ENCODE measurements at regions not wholly inside any gene's neighbourhood (a gene's known extent, or its start where the extent isn't known, plus 50 kb on each side); places are given as distances from the start of the nearest gene placed in this dataset.

GRCh38 chr17:70608957-70609356, 439.6 kb downstream of the KCNJ2 start:
- Mint-ChIP-seq H3K27ac (no peak overlapping the region), H3K27me3 (no peaks in the 10 kb centered on the region), H3K4me3 (no peak overlapping the region), H3K9me3 (ENCODE audit: insufficient read depth) (no peaks in the 10 kb centered on the region), H3K4me1 (no peaks in the 10 kb centered on the region)
- ChIA-PET POLR2A (no interaction called here), CTCF (no interaction called here)
- no peak for DNase-seq
- no peak overlapping the region for H2AFZ ChIP-seq (ENCODE audit: insufficient read depth, low read depth, low read length, poor library complexity, severe bottlenecking)
- no peaks in the 10 kb centered on the region for H3K9me3 ChIP-seq (ENCODE audit: control extremely low read depth in 1 of 3, control insufficient read depth in 2 of 3, insufficient read depth in 1 of 3, low read length in 2 of 3)
- no peak for TF ChIP-seq EZH2 (IDR thresholded peaks at IDR 0.05; ENCODE audit: borderline replicate concordance, insufficient read depth, low read depth, low read length, poor library complexity, severe bottlenecking)
- no peak for TF ChIP-seq CTCF (IDR thresholded peaks at IDR 0.05)
- no peak overlapping the region for H3K27ac ChIP-seq (ENCODE audit: low read length in 2 of 2)
- intact Hi-C loops (cut with micrococcal nuclease), result no loop called here
- no peak overlapping the region for H3K9ac ChIP-seq (ENCODE audit: low read length)
- no peaks in the 10 kb centered on the region for H4K20me1 ChIP-seq (ENCODE audit: control insufficient read depth, insufficient read depth, low read length, poor library complexity, severe bottlenecking)
- H3K4me3 ChIP-seq (ENCODE audit: control extremely low read depth in 1 of 5, extremely low read depth in 1 of 5, insufficient read depth in 1 of 5, low read depth in 2 of 5, low read length in 4 of 5), result no peak overlapping the region
- no peak for ATAC-seq (ENCODE audit: low read depth)
- WGBS (ENCODE audit: insufficient coverage), result 100% methylated on average over 1 of the region's 2 CpGs
- no peaks in the 10 kb centered on the region for H3K4me1 ChIP-seq (ENCODE audit: control insufficient read depth in 2 of 2, insufficient read depth in 2 of 2, low read length in 2 of 2)
- H3K4me2 ChIP-seq (replicated peaks; ENCODE audit: low read depth, low read length, poor library complexity, severe bottlenecking), result no peak overlapping the region
- no peaks in the 10 kb centered on the region for H3K79me2 ChIP-seq (ENCODE audit: control insufficient read depth, insufficient read depth, low read length)
- H3K27me3 ChIP-seq (replicated peaks in 1 of 4; ENCODE audit: control extremely low read depth in 1 of 4, control insufficient read depth in 3 of 4, insufficient read depth in 4 of 4, low read length in 3 of 4), result no peaks in the 10 kb centered on the region
- no peaks in the 10 kb centered on the region for H3K36me3 ChIP-seq (replicated peaks in 1 of 2; ENCODE audit: control extremely low read depth in 1 of 2, control insufficient read depth in 1 of 2, extremely low read depth in 1 of 2, insufficient read depth in 2 of 2, low read length in 1 of 2)

- DNase-seq (no peak), ATAC-seq (ENCODE audit: low read depth) (no peak)
- Histone ChIP-seq H3K79me2 (ENCODE audit: control insufficient read depth, insufficient read depth, low read length) (no peaks in the 10 kb centered on the region), H3K4me2 (replicated peaks; ENCODE audit: low read depth, low read length, poor library complexity, severe bottlenecking) (no peak overlapping the region), H3K4me1 (ENCODE audit: control insufficient read depth in 2 of 2, insufficient read depth in 2 of 2, low read length in 2 of 2) (no peaks in the 10 kb centered on the region), H3K9me3 (ENCODE audit: control extremely low read depth in 1 of 3, control insufficient read depth in 2 of 3, insufficient read depth in 1 of 3, low read length in 2 of 3) (no peaks in the 10 kb centered on the region), H3K27me3 (replicated peaks in 1 of 4; ENCODE audit: control extremely low read depth in 1 of 4, control insufficient read depth in 3 of 4, insufficient read depth in 4 of 4, low read length in 3 of 4) (no peaks in the 10 kb centered on the region), H3K4me3 (ENCODE audit: control extremely low read depth in 1 of 5, extremely low read depth in 1 of 5, insufficient read depth in 1 of 5, low read depth in 2 of 5, low read length in 4 of 5) (no peak overlapping the region), H3K9ac (ENCODE audit: low read length) (no peak overlapping the region), H2AFZ (ENCODE audit: insufficient read depth, low read depth, low read length, poor library complexity, severe bottlenecking) (no peak overlapping the region), H4K20me1 (ENCODE audit: control insufficient read depth, insufficient read depth, low read length, poor library complexity, severe bottlenecking) (no peaks in the 10 kb centered on the region), H3K36me3 (replicated peaks in 1 of 2; ENCODE audit: control extremely low read depth in 1 of 2, control insufficient read depth in 1 of 2, extremely low read depth in 1 of 2, insufficient read depth in 2 of 2, low read length in 1 of 2) (no peaks in the 10 kb centered on the region), H3K27ac (ENCODE audit: low read length in 2 of 2) (no peak overlapping the region)
- intact Hi-C loops (cut with micrococcal nuclease), result no loop called here
- Mint-ChIP-seq H3K9me3 (ENCODE audit: insufficient read depth) (no peaks in the 10 kb centered on the region), H3K4me1 (no peaks in the 10 kb centered on the region), H3K27me3 (no peaks in the 10 kb centered on the region), H3K4me3 (no peak overlapping the region), H3K27ac (no peak overlapping the region)
- no peak for TF ChIP-seq CTCF (IDR thresholded peaks at IDR 0.05)
- WGBS (ENCODE audit: insufficient coverage), result 88% methylated on average over 1 of the region's 1 CpG
- ChIA-PET POLR2A (no interaction called here), CTCF (no interaction called here)
Observed at GRCh38 chr17:70609566-70609965, 440.2 kb downstream of the KCNJ2 start.

Measured in B cell (primary cell).